GM12878 (cell line): ENCODE measurements at regions not wholly inside any gene's neighbourhood (a gene's known extent, or its start where the extent isn't known, plus 50 kb on each side); places are given as distances from the start of the nearest gene placed in this dataset.

Experiments
- RAD51 ChIP-seq: fragments of 450-650 bp; IDR thresholded peaks from 2 replicates; pipeline ENCODE4 v1.6.1; 2016; ENCODE audit warnings: moderate library complexity, mild to moderate bottlenecking, inconsistent platforms
- RBBP5 ChIP-seq: fragments of 200-600 bp; sonication (generic); conservative IDR thresholded peaks from 2 replicates; pipeline ENCODE4 v1.6.1; 2016
- TF ChIP-seq, protein P1 (sequence below): fragments of 450-650 bp; IDR thresholded peaks from 2 replicates; pipeline ENCODE4 v1.6.1; 2017; ENCODE audit warnings: mild to moderate bottlenecking
- TF ChIP-seq, protein P2 (sequence below), 3 experiments: IDR thresholded peaks in 2 of 3; conservative IDR thresholded peaks in 1 of 3; 2 replicates each; pipeline ENCODE4 v1.5.1; 2011; ENCODE audit warnings: low read depth in 3 of 3, low read length in 3 of 3, mild to moderate bottlenecking in 3 of 3, control low read depth in 2 of 3, moderate library complexity in 2 of 3, inconsistent platforms in 1 of 3, mixed read lengths in 1 of 3; ENCODE audit not compliant: control insufficient read depth in 2 of 3, insufficient read depth in 1 of 3; ENCODE audit errors: extremely low read depth in 1 of 3
- TF ChIP-seq, protein P3 (sequence below): IDR thresholded peaks from 2 replicates; pipeline ENCODE4 v1.6.1; 2011; ENCODE audit warnings: low read depth, mild to moderate bottlenecking, low read length, moderate library complexity, borderline replicate concordance; ENCODE audit errors: extremely low read depth

DNA sequence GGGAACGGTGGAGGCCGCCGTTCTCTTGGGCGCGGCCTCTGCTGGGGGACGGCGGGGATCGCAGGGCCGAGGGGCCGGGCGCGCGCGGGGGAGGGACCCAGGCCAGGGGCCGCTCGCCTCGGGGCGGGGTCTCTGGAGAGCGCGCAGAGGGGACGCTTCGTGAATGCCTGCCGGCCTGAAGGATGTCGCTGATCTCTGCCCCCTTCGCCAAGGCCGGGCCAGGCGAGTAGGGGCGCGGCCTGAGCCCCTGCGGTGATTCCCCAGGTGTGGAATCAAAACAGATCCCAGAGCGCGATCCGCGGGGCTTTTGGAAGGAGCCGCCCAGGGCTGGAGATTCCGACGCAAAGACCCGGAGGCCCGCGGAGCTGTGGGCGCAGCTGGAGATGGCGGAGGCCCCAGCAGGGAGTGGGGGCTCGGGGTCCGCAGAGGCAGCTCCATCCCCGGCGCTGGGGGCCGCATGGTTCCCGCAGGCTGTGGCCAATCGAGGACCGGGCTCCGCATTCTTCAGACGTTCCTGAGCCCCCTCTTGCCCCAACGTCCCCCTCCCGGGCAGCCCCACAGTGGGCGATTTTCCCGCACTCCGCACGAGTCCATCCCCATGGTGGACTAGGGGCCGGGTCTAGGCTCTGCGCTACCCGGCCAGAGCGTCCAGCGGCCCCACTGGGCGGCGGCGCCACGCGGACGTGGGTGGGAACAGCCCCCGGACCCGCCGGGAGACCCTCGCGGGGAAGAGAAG, 166.0 kb downstream of the ACTR3B start:
- TF ChIP-seq, protein P1, sequence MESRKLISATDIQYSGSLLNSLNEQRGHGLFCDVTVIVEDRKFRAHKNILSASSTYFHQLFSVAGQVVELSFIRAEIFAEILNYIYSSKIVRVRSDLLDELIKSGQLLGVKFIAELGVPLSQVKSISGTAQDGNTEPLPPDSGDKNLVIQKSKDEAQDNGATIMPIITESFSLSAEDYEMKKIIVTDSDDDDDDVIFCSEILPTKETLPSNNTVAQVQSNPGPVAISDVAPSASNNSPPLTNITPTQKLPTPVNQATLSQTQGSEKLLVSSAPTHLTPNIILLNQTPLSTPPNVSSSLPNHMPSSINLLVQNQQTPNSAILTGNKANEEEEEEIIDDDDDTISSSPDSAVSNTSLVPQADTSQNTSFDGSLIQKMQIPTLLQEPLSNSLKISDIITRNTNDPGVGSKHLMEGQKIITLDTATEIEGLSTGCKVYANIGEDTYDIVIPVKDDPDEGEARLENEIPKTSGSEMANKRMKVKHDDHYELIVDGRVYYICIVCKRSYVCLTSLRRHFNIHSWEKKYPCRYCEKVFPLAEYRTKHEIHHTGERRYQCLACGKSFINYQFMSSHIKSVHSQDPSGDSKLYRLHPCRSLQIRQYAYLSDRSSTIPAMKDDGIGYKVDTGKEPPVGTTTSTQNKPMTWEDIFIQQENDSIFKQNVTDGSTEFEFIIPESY: no peak
- TF ChIP-seq RBBP5 (no peak), RAD51 (no peak)
- TF ChIP-seq, protein P2, sequence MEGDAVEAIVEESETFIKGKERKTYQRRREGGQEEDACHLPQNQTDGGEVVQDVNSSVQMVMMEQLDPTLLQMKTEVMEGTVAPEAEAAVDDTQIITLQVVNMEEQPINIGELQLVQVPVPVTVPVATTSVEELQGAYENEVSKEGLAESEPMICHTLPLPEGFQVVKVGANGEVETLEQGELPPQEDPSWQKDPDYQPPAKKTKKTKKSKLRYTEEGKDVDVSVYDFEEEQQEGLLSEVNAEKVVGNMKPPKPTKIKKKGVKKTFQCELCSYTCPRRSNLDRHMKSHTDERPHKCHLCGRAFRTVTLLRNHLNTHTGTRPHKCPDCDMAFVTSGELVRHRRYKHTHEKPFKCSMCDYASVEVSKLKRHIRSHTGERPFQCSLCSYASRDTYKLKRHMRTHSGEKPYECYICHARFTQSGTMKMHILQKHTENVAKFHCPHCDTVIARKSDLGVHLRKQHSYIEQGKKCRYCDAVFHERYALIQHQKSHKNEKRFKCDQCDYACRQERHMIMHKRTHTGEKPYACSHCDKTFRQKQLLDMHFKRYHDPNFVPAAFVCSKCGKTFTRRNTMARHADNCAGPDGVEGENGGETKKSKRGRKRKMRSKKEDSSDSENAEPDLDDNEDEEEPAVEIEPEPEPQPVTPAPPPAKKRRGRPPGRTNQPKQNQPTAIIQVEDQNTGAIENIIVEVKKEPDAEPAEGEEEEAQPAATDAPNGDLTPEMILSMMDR (IDR thresholded peaks at IDR 0.05 in 2 of 3, conservative IDR thresholded peaks at IDR 0.05 in 1 of 3; ENCODE audit: control insufficient read depth in 2 of 3, extremely low read depth in 1 of 3, insufficient read depth in 1 of 3, low read depth in 3 of 3, low read length in 3 of 3): no peak
- TF ChIP-seq, protein P3, sequence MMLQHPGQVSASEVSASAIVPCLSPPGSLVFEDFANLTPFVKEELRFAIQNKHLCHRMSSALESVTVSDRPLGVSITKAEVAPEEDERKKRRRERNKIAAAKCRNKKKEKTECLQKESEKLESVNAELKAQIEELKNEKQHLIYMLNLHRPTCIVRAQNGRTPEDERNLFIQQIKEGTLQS: no peak
